A673 (cell line): ENCODE measurements at regions not wholly inside any gene's neighbourhood (a gene's known extent, or its start where the extent isn't known, plus 50 kb on each side); places are given as distances from the start of the nearest gene placed in this dataset.

ENCODE experiments used
- BruUV-seq: library from RNA; stranded (reverse); fragments of 400-500 nt; replicated peaks from 2 replicates; lab custom pipeline; 2021; lab: Mats Ljungman, UMichigan
- CTCF ChIA-PET: fragments of 300-600 bp; sonication (Branson Sonifier 250); formaldehyde crosslinking; loops from one replicate; lab custom pipeline; 2022; ENCODE audit warnings: antibody characterized with exemption; lab: Charles Lee
- POLR2A ChIA-PET: fragments of 300-600 bp; sonication (Branson Sonifier 250); formaldehyde crosslinking; loops from one replicate; lab custom pipeline; 2022; ENCODE audit warnings: antibody characterized with exemption; ENCODE audit not compliant: low non-redundant PET; lab: Charles Lee
- DNase-seq: peaks from one replicate; pipeline ENCODE4 v3.0.0-alpha.2; 2015; ENCODE audit warnings: low spot score
- H3K27ac ChIP-seq: fragments of 200-600 bp; sonication (generic); 2 replicates; pipeline ENCODE4 v1.5.1; 2016; ENCODE audit warnings: mixed run types, low read depth, mild to moderate bottlenecking, mixed read lengths, antibody characterized with exemption, low read length; ENCODE audit not compliant: poor library complexity, severe bottlenecking
- H3K27me3 ChIP-seq: fragments of 200-600 bp; sonication (generic); replicated peaks from 2 replicates; pipeline ENCODE4 v1.6.1; 2017; ENCODE audit warnings: mixed run types, low read depth, mild to moderate bottlenecking, mixed read lengths, antibody characterized with exemption, low read length; ENCODE audit not compliant: insufficient read depth, poor library complexity
- H3K36me3 ChIP-seq: fragments of 200-600 bp; sonication (generic); 2 replicates; pipeline ENCODE4 v1.6.1; 2016; ENCODE audit warnings: mixed run types, mild to moderate bottlenecking, mixed read lengths, antibody characterized with exemption, low read length; ENCODE audit not compliant: insufficient read depth, poor library complexity, severe bottlenecking
- H3K4me1 ChIP-seq: fragments of 200-600 bp; sonication (generic); 2 replicates; pipeline ENCODE4 v1.6.1; 2017; ENCODE audit warnings: mixed run types, mild to moderate bottlenecking, mixed read lengths, antibody characterized with exemption, low read length; ENCODE audit not compliant: insufficient read depth, poor library complexity, severe bottlenecking
- H3K4me3 ChIP-seq: fragments of 200-600 bp; sonication (generic); 2 replicates; pipeline ENCODE4 v1.5.1; 2016; ENCODE audit warnings: low read depth, mixed run types, mild to moderate bottlenecking, mixed read lengths, low read length; ENCODE audit not compliant: poor library complexity, severe bottlenecking
- H3K9me3 ChIP-seq: fragments of 200-600 bp; sonication (generic); 2 replicates; pipeline ENCODE4 v1.6.1; 2016; ENCODE audit warnings: mixed run types, low read depth, mild to moderate bottlenecking, mixed read lengths, antibody characterized with exemption, low read length; ENCODE audit not compliant: poor library complexity, severe bottlenecking
- EZH2 ChIP-seq: fragments of 200-600 bp; sonication (generic); IDR thresholded peaks from 2 replicates; pipeline ENCODE4 v1.6.1; 2017; ENCODE audit warnings: borderline replicate concordance, low read depth, mild to moderate bottlenecking, mixed read lengths, antibody characterized with exemption, low read length; ENCODE audit not compliant: poor library complexity, severe bottlenecking
- intact Hi-C: fragments of 100-400 bp; cut with micrococcal nuclease; formaldehyde crosslinking; loops from one replicate; pipeline ENCODE4 v1.10.0; 2022; ENCODE audit not compliant: unreplicated experiment
- TF ChIP-seq, protein P1 (sequence below): fragments of 300-800, 200-600 bp; sonication (generic); conservative IDR thresholded peaks from 2 replicates; pipeline ENCODE4 v1.5.1; 2017; ENCODE audit warnings: low read depth, mild to moderate bottlenecking, antibody characterized with exemption, low read length, moderate library complexity, mixed read lengths

DNA sequence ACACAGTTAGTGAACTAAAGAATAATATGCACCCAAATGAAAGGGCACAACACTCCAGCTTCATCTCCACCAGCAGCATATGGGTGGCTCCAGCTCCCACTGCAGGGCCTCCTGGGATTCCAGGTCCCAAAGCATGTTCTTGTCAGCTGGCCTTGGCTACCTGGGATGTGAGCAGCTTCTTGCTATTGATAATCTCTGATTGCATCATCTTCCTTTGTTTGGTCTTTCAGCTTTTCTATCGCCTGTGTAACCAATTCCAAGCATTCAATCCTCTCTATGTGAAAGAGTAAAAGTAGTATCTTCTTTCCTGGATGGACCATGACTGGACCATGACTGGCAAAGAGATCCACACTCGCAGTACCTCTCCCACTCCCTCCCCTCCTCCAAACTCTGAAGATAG is 333.9 kb upstream of the GLI3 start:
- intact Hi-C loops = loop anchor here (10.0 kb wide), 1 partner anchor 264 kb away; no protein-coding TSS in a partner anchor
- no peaks in the 10 kb centered on the region for H3K4me1 ChIP-seq
- H3K4me3 ChIP-seq = no peak overlapping the region
- DNase-seq = no peak
- ChIA-PET POLR2A (no interaction called here), CTCF (no interaction called here)
- no peak overlapping the region for H3K27ac ChIP-seq
- no peak for TF ChIP-seq EZH2
- TF ChIP-seq, protein P1, sequence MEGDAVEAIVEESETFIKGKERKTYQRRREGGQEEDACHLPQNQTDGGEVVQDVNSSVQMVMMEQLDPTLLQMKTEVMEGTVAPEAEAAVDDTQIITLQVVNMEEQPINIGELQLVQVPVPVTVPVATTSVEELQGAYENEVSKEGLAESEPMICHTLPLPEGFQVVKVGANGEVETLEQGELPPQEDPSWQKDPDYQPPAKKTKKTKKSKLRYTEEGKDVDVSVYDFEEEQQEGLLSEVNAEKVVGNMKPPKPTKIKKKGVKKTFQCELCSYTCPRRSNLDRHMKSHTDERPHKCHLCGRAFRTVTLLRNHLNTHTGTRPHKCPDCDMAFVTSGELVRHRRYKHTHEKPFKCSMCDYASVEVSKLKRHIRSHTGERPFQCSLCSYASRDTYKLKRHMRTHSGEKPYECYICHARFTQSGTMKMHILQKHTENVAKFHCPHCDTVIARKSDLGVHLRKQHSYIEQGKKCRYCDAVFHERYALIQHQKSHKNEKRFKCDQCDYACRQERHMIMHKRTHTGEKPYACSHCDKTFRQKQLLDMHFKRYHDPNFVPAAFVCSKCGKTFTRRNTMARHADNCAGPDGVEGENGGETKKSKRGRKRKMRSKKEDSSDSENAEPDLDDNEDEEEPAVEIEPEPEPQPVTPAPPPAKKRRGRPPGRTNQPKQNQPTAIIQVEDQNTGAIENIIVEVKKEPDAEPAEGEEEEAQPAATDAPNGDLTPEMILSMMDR = no peak
- H3K27me3 ChIP-seq = no peaks in the 10 kb centered on the region
- H3K9me3 ChIP-seq = no peaks in the 10 kb centered on the region
- H3K36me3 ChIP-seq = no peaks in the 10 kb centered on the region
- no TSS peak for BruUV-seq

GRCh38 chr7:42567051-42567450 is 330.0 kb upstream of the GLI3 start:
- Histone ChIP-seq H3K9me3 (no peaks in the 10 kb centered on the region), H3K27ac (no peak overlapping the region), H3K4me3 (no peak overlapping the region), H3K27me3 (no peaks in the 10 kb centered on the region), H3K36me3 (no peaks in the 10 kb centered on the region), H3K4me1 (no peaks in the 10 kb centered on the region)
- no TSS peak for BruUV-seq
- ChIA-PET POLR2A (no interaction called here), CTCF (no interaction called here)
- DNase-seq = no peak
- TF ChIP-seq EZH2 = no peak
- TF ChIP-seq, protein P1 = no peak
- intact Hi-C loops = no loop called here

GRCh38 chr7:42561797-42562196 is 324.8 kb upstream of the GLI3 start:
- no peaks in the 10 kb centered on the region for H3K36me3 ChIP-seq
- intact Hi-C loops = no loop called here
- POLR2A ChIA-PET = no interaction called here
- H3K9me3 ChIP-seq = no peaks in the 10 kb centered on the region
- no peaks in the 10 kb centered on the region for H3K27me3 ChIP-seq
- no peak overlapping the region for H3K27ac ChIP-seq
- no peak for DNase-seq
- TF ChIP-seq, protein P1 = no peak
- no peak for TF ChIP-seq EZH2
- no peaks in the 10 kb centered on the region for H3K4me1 ChIP-seq
- CTCF ChIA-PET = no interaction called here
- no TSS peak for BruUV-seq
- no peak overlapping the region for H3K4me3 ChIP-seq
